Suprapubic skin (tissue), 4 donors: ENCODE measurements at regions not wholly inside any gene's neighbourhood (a gene's known extent, or its start where the extent isn't known, plus 50 kb on each side); places are given as distances from the start of the nearest gene placed in this dataset.

Experiments used
- CTCF ChIP-seq, 2 donors: fragments of 200-600 bp in 1 of 2; fragments of 450-650 bp in 1 of 2; sonication (generic) in 1 of 2; IDR thresholded peaks; one replicate each; pipeline ENCODE4 v1.5.1; 2016 to 2019; ENCODE audit warnings: antibody characterized with exemption in 2 of 2, mild to moderate bottlenecking in 1 of 2, moderate library complexity in 1 of 2
- EP300 ChIP-seq: sonication (generic); formaldehyde crosslinking; IDR thresholded peaks from one replicate; pipeline ENCODE4 v1.6.1; 2017; ENCODE audit warnings: antibody characterized with exemption
- POLR2A ChIP-seq, 2 donors: fragments of 450-650 bp; IDR thresholded peaks; one replicate each; pipeline ENCODE4 v1.6.1; 2017; ENCODE audit warnings: antibody characterized with exemption in 2 of 2, mild to moderate bottlenecking in 2 of 2, moderate library complexity in 2 of 2
- POLR2AphosphoS5 ChIP-seq, 3 donors: sonication (generic); formaldehyde crosslinking; IDR thresholded peaks; one replicate each; pipeline ENCODE4 v1.6.1; 2017; ENCODE audit warnings: antibody characterized with exemption in 3 of 3

- TF ChIP-seq CTCF (IDR thresholded peaks at IDR 0.05) (no peak), POLR2AphosphoS5 (IDR thresholded peaks at IDR 0.05) (no peak), POLR2A (IDR thresholded peaks at IDR 0.05) (no peak), EP300 (no peak)
Measured at GRCh38 chr13:71030784-71031183, 836.2 kb downstream of the DACH1 start.
